ENCODE measurements at regions not wholly inside any gene's neighbourhood (a gene's known extent, or its start where the extent isn't known, plus 50 kb on each side); places are given as distances from the start of the nearest gene placed in this dataset.

GRCh38 chr13:55554741-55555140 lies 1586.0 kb upstream of the PRR20A start:
- Mint-ChIP-seq H3K4me1 (no peaks in the 10 kb centered on the region), H3K4me3 (no peak overlapping the region), H3K27me3 (no peaks in the 10 kb centered on the region), H3K9me3 (peaks cover 1 to 20% (median 8%) of the 10 kb centered on the region in 5 donors), H3K36me3 (no peaks in the 10 kb centered on the region), H3K27ac (no peak overlapping the region)
- DNase-seq, result no peak
- Histone ChIP-seq H3K27me3 (ENCODE audit: insufficient read depth, low read length, poor library complexity, severe bottlenecking) (no peaks in the 10 kb centered on the region), H3K9me3 (ENCODE audit: low read length) (no peaks in the 10 kb centered on the region), H3K4me3 (ENCODE audit: low read length) (no peak overlapping the region), H3K36me3 (ENCODE audit: insufficient read depth, low read length) (no peaks in the 10 kb centered on the region), H3K27ac (ENCODE audit: low read depth, low read length) (no peak overlapping the region), H3K4me1 (ENCODE audit: insufficient read depth, low read length) (no peaks in the 10 kb centered on the region)
- ChIA-PET CTCF (no interaction called here), POLR2A (no interaction called here)

GRCh38 chr13:55560331-55560730 lies 1580.4 kb upstream of the PRR20A start:
- Mint-ChIP-seq H3K36me3 (no peaks in the 10 kb centered on the region), H3K27ac (no peak overlapping the region), H3K9me3 (peaks cover 1 to 12% (median 7%) of the 10 kb centered on the region in 5 donors), H3K4me3 (no peak overlapping the region), H3K27me3 (no peaks in the 10 kb centered on the region), H3K4me1 (no peaks in the 10 kb centered on the region)
- no peak overlapping the region for H3K27ac ChIP-seq (ENCODE audit: low read depth, low read length)
- no peak for DNase-seq
- H3K4me1 ChIP-seq (ENCODE audit: insufficient read depth, low read length), result no peaks in the 10 kb centered on the region
- no peak overlapping the region for H3K4me3 ChIP-seq (ENCODE audit: low read length)
- ChIA-PET CTCF (no interaction called here), POLR2A (no interaction called here)
- H3K9me3 ChIP-seq (ENCODE audit: low read length), result no peaks in the 10 kb centered on the region
- H3K27me3 ChIP-seq (ENCODE audit: insufficient read depth, low read length, poor library complexity, severe bottlenecking), result no peaks in the 10 kb centered on the region
- H3K36me3 ChIP-seq (ENCODE audit: insufficient read depth, low read length), result no peaks in the 10 kb centered on the region

- no peak for DNase-seq
- Histone ChIP-seq H3K9me3 (ENCODE audit: low read length) (no peaks in the 10 kb centered on the region), H3K27me3 (ENCODE audit: insufficient read depth, low read length, poor library complexity, severe bottlenecking) (no peaks in the 10 kb centered on the region), H3K27ac (ENCODE audit: low read depth, low read length) (no peak overlapping the region), H3K4me1 (ENCODE audit: insufficient read depth, low read length) (no peaks in the 10 kb centered on the region), H3K4me3 (ENCODE audit: low read length) (no peak overlapping the region), H3K36me3 (ENCODE audit: insufficient read depth, low read length) (no peaks in the 10 kb centered on the region)
- peaks cover 0 to 13% (median 7%) of the 10 kb centered on the region in 5 donors for H3K9me3 Mint-ChIP-seq
- ChIA-PET CTCF (no interaction called here), POLR2A (no interaction called here)
- H3K36me3 Mint-ChIP-seq, result no peaks in the 10 kb centered on the region
- H3K4me1 Mint-ChIP-seq, result no peaks in the 10 kb centered on the region
- no peaks in the 10 kb centered on the region for H3K27me3 Mint-ChIP-seq
- no peak overlapping the region for H3K27ac Mint-ChIP-seq
- no peak overlapping the region for H3K4me3 Mint-ChIP-seq
Observed at GRCh38 chr13:55563267-55563666, 1577.5 kb upstream of the PRR20A start.

- Histone ChIP-seq H3K36me3 (ENCODE audit: insufficient read depth, low read length) (no peaks in the 10 kb centered on the region), H3K27me3 (ENCODE audit: insufficient read depth, low read length, poor library complexity, severe bottlenecking) (no peaks in the 10 kb centered on the region), H3K27ac (ENCODE audit: low read depth, low read length) (no peak overlapping the region), H3K9me3 (ENCODE audit: low read length) (no peaks in the 10 kb centered on the region), H3K4me1 (ENCODE audit: insufficient read depth, low read length) (no peaks in the 10 kb centered on the region), H3K4me3 (ENCODE audit: low read length) (no peak overlapping the region)
- CTCF ChIA-PET, result no interaction called here
- Mint-ChIP-seq H3K4me1 (no peaks in the 10 kb centered on the region), H3K36me3 (no peaks in the 10 kb centered on the region), H3K4me3 (no peak overlapping the region), H3K27ac (no peak overlapping the region), H3K9me3 (peaks cover 2 to 17% (median 9%) of the 10 kb centered on the region in 5 donors), H3K27me3 (no peaks in the 10 kb centered on the region)
- DNase-seq, result no peak
- POLR2A ChIA-PET, result no interaction called here
Observed at GRCh38 chr13:55566334-55566733, 1574.4 kb upstream of the PRR20A start.

GRCh38 chr13:55566779-55567178 lies 1573.9 kb upstream of the PRR20A start:
- H3K4me1 ChIP-seq (ENCODE audit: insufficient read depth, low read length), result no peaks in the 10 kb centered on the region
- H3K27me3 ChIP-seq (ENCODE audit: insufficient read depth, low read length, poor library complexity, severe bottlenecking), result no peaks in the 10 kb centered on the region
- H3K4me3 ChIP-seq (ENCODE audit: low read length), result no peak overlapping the region
- Mint-ChIP-seq H3K4me1 (no peaks in the 10 kb centered on the region), H3K27me3 (no peaks in the 10 kb centered on the region), H3K9me3 (peaks cover 2 to 22% (median 10%) of the 10 kb centered on the region in 5 donors), H3K36me3 (no peaks in the 10 kb centered on the region), H3K4me3 (no peak overlapping the region), H3K27ac (no peak overlapping the region)
- H3K36me3 ChIP-seq (ENCODE audit: insufficient read depth, low read length), result no peaks in the 10 kb centered on the region
- ChIA-PET CTCF (no interaction called here), POLR2A (no interaction called here)
- DNase-seq, result no peak
- no peaks in the 10 kb centered on the region for H3K9me3 ChIP-seq (ENCODE audit: low read length)
- H3K27ac ChIP-seq (ENCODE audit: low read depth, low read length), result no peak overlapping the region

GRCh38 chr13:55567721-55568625 lies 1572.7 kb upstream of the PRR20A start:
- Mint-ChIP-seq H3K36me3 (no peaks in the 10 kb centered on the region), H3K27me3 (no peaks in the 10 kb centered on the region), H3K27ac (no peak overlapping the region), H3K9me3 (peaks cover 2 to 27% (median 12%) of the 10 kb centered on the region in 5 donors), H3K4me3 (no peak overlapping the region), H3K4me1 (no peaks in the 10 kb centered on the region)
- H3K27ac ChIP-seq (ENCODE audit: low read depth, low read length), result no peak overlapping the region
- no peak overlapping the region for H3K4me3 ChIP-seq (ENCODE audit: low read length)
- no peaks in the 10 kb centered on the region for H3K36me3 ChIP-seq (ENCODE audit: insufficient read depth, low read length)
- H3K4me1 ChIP-seq (ENCODE audit: insufficient read depth, low read length), result no peaks in the 10 kb centered on the region
- H3K27me3 ChIP-seq (ENCODE audit: insufficient read depth, low read length, poor library complexity, severe bottlenecking), result no peaks in the 10 kb centered on the region
- no peaks in the 10 kb centered on the region for H3K9me3 ChIP-seq (ENCODE audit: low read length)
- ChIA-PET POLR2A (no interaction called here), CTCF (no interaction called here)
- DNase-seq, result no peak

- Mint-ChIP-seq H3K27me3 (no peaks in the 10 kb centered on the region), H3K4me3 (no peak overlapping the region)
- POLR2A ChIA-PET, result no interaction called here
Observed at GRCh38 chr13:55569082-55569481, 1571.6 kb upstream of the PRR20A start.

GRCh38 chr13:55569514-55569913 lies 1571.2 kb upstream of the PRR20A start:
- H3K4me3 Mint-ChIP-seq, result no peak overlapping the region
- no peaks in the 10 kb centered on the region for H3K9me3 ChIP-seq (ENCODE audit: low read length)
- no peaks in the 10 kb centered on the region for H3K36me3 ChIP-seq (ENCODE audit: insufficient read depth, low read length)
- DNase-seq, result no peak
- H3K27me3 ChIP-seq (ENCODE audit: insufficient read depth, low read length, poor library complexity, severe bottlenecking), result no peaks in the 10 kb centered on the region
- no peaks in the 10 kb centered on the region for H3K27me3 Mint-ChIP-seq
- H3K4me1 ChIP-seq (ENCODE audit: insufficient read depth, low read length), result no peaks in the 10 kb centered on the region
- no peaks in the 10 kb centered on the region for H3K4me1 Mint-ChIP-seq
- H3K27ac Mint-ChIP-seq, result no peak overlapping the region
- H3K9me3 Mint-ChIP-seq, result peaks cover 2 to 20% (median 9%) of the 10 kb centered on the region in 5 donors
- ChIA-PET CTCF (no interaction called here), POLR2A (no interaction called here)
- H3K4me3 ChIP-seq (ENCODE audit: low read length), result no peak overlapping the region
- no peaks in the 10 kb centered on the region for H3K36me3 Mint-ChIP-seq
- H3K27ac ChIP-seq (ENCODE audit: low read depth, low read length), result no peak overlapping the region

More at GRCh38 chr13:55569082-55569481, 1571.6 kb upstream of the PRR20A start:
- no peak overlapping the region for H3K27ac ChIP-seq (ENCODE audit: low read depth, low read length)
- no peaks in the 10 kb centered on the region for H3K4me1 Mint-ChIP-seq
- no peak overlapping the region for H3K27ac Mint-ChIP-seq
- H3K36me3 ChIP-seq (ENCODE audit: insufficient read depth, low read length), result no peaks in the 10 kb centered on the region
- no peaks in the 10 kb centered on the region for H3K27me3 ChIP-seq (ENCODE audit: insufficient read depth, low read length, poor library complexity, severe bottlenecking)
- no peak overlapping the region for H3K4me3 ChIP-seq (ENCODE audit: low read length)
- CTCF ChIA-PET, result no interaction called here
- H3K4me1 ChIP-seq (ENCODE audit: insufficient read depth, low read length), result no peaks in the 10 kb centered on the region
- no peaks in the 10 kb centered on the region for H3K9me3 ChIP-seq (ENCODE audit: low read length)
- no peaks in the 10 kb centered on the region for H3K36me3 Mint-ChIP-seq
- no peak for DNase-seq
- H3K9me3 Mint-ChIP-seq, result peaks cover 2 to 20% (median 12%) of the 10 kb centered on the region in 5 donors

All from CD8-positive, alpha-beta memory T cell (primary cell).